Stimulated activated CD8-positive, alpha-beta memory T cell treated with anti-CD3 and anti-CD28 coated beads, Interleukin-15, amount 100 ng/mL, for 4 hours (primary cell): ENCODE measurements at regions not wholly inside any gene's neighbourhood (a gene's known extent, or its start where the extent isn't known, plus 50 kb on each side); places are given as distances from the start of the nearest gene placed in this dataset.

Source experiments
- DNase-seq, 2 donors: peaks; one replicate each; pipeline ENCODE4 v3.0.0-alpha.2; 2020; ENCODE audit warnings: low read depth in 2 of 2

- DNase-seq: no peak
Observed at GRCh38 chr16:79334127-79334526, 266.4 kb downstream of the MAF start.

DNA sequence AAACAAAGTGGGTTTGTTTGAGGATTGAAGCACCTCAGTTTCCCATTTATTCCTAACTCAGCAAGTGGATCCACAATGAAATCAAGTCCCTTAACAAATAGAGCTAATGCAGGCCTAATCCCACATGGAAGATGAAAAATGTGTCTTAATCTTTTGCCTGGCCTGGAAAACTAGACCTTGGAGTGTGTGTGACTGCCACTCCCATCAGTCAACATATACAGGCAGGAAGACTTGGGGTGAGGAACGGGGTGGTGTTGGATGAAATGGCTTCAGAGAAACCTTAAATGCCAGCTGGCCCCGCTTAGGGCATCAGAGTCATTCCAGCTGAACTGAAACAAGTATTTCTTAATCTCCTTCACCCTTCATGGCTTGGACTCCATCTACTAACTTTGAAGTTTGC is 269.5 kb downstream of the MAF start:
- DNase-seq: no peak

DNA sequence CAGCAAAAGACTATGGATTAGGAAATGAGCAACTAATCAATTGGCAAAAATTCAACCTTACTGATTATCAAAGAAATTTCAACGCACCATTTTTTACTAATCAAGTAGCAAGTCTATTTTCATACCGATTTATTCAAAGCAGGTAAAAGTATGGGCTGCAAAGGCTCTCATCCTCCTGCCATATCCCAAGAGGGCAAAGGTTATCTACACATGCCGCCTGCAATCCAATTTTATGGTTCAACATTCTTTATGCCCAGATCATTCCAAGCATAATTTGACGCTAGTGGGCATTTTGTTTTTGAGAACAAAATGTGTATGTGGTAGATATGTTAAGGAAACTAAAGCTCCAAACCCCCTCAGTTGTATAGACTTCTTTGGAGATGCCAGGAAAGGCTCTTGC is 270.6 kb downstream of the MAF start:
- no peak for DNase-seq

- DNase-seq: no peak
Observed at GRCh38 chr16:79329166-79329521, 271.4 kb downstream of the MAF start.

DNA sequence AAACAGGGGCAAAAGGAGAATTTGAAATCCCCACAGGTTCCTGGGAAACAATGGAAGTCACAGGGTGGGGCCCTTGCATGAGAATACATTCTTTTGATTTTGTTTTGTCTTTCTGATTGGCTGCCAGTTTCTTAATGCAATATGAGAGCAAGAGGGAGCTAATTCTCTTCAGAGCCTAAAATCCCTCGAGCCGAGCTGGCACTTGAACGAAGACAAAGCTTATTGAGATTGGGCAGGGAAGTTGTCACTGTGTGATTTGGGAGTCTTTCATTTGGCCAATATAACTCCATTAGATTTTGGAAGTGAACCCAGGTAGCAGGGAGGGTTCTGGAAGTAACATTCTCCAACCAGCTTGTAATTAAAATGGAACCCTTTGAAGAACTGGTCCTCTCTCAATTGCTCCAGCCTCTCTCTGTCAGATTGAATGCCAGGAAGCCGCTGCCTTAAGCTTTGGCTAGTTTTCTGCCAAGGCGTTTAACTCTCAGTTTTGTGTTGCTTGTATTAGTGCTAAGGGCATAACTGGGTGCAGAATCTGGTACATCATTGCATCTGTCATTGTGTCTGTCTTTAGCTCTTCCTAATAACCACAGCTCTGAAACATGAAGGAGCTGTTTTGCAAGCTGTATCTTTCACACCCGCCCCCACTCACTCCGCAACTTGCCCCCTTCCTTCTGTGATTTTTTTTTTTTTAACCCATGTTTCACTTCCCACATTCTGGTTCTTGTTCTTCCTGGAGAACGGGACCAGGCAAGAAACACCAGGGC is 272.0 kb downstream of the MAF start:
- no peak for DNase-seq

GRCh38 chr16:79327836-79328235 is 272.7 kb downstream of the MAF start:
- no peak for DNase-seq

- no peak for DNase-seq
Observed at GRCh38 chr16:79326549-79326948, 274.0 kb downstream of the MAF start.

DNA sequence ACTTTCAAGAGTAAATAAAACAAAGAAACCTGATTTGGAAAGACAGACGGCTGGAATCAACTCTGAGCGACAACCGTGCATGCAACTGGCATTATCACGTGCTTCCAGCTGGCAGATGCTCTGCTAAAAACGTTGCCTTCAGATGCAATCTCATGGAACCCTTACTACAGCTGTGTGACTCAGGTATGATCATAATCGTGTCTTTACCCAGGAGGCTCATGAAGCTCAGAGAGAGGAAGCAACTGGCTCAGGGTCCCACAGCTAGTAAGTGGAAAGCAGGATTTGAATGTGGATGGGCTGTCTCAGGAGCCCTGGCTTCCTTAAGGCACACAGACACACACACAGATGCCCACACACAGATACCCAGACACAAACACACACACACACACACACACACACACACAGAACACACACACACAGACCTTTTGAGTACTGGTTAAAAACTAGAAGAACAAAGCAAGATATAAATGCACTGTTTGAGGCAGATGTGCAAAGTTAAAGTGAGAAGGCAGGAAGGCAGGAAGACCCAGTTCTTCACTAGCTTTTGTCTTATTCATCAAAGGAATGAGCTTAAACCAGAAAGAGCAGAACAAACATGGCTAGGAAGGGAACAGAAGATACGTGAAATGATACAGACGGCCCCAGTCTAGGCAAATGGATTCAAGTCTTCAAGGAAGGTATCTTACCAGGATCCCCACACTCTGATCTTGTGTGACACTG is 275.2 kb downstream of the MAF start:
- DNase-seq: no peak

DNA sequence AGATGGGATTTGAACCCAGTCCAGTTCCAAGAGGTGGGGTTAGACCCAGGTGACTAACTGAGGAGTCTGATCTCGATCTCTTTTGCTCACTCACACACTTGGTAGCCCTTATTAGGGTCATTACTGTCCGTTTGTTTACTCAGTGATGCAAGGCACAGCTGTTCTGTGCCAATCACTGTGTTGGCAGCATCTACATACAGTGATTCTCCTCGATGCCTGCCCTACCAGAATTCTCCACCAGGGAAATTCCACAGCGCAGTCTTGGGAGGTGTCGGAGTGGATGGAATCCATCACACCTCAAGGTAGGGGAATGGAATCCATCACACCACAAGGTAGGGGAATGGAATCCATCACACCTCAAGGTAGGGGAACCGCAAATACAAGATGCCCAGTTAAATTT is 279.6 kb downstream of the MAF start:
- no peak for DNase-seq

DNA sequence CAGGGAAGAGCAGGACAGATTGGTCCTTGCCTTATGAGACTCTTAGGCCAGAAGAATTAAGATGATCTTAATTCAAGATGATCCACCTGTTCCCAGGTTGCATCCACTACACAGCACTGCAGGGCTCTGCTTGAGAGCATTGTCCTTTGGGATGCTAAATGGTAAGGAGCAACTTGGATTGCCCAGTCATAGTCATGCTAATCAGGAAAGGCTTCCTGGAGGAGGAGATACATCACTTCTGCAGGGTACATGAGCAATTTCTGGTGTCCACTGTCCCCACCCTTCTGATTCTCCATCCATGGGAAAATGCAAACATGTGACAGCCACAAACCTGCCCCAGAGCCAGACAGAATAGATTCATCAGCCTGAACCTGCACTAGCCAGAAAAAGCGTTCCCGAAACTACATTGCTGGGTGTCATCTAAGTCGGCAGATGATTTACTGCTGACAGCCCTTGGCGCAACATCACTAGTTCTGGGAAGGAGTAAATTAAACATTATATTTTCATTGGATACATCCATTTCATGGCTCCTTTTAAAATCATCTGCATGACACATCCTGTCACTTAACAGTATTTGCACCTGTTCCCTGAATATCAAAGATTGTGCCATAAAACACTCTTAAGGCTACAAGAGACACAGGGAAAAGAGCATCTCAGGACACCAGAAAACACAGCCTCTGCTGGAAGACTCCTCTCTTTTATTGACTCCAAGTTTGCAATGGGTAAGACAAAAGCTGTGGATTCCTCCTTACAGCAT is 282.2 kb downstream of the MAF start:
- DNase-seq: no peak

DNA sequence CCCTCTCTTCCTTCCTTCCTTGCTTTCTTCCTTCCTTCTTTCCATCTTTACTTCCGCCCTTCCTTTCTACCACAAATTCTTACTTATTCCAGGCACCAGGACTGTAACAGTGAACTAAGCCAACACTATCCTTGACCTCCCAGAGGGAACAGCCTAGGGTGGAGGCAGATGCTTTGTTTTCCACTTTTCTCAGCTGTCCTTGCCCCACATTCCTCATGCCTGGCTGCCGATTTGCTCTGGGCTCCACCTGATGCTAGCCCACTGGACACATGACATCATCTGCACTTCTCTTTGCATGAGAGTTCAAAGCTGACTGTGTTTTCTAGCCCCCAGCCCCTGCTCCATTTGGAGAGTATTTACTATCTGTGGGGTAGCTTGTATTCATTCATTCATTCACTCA is 283.0 kb downstream of the MAF start:
- no peak for DNase-seq

GRCh38 chr16:79317026-79317425 is 283.5 kb downstream of the MAF start:
- no peak for DNase-seq

- DNase-seq: peak; percentile 4 to 22
Observed at GRCh38 chr16:79316004-79316458, 284.5 kb downstream of the MAF start.

DNA sequence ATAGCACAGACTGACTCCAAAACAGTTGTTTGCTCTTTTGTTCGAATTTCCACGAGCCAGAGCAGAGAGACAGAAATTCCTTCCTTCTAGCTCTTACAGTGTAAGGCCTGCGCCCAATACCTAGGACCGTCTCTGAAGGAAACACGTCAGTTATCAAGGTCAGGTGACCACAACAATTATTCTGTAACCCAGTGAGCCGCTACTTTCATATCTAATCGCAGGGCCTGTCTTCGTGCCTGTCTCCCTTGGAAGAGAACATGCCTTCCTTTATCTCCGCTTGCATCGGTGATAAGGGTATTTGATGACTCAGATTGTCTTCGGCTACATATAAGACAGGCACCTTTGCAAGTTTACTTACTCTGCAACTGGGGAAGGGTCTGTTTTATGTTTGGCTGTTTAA is 288.0 kb downstream of the MAF start:
- DNase-seq: no peak

DNA sequence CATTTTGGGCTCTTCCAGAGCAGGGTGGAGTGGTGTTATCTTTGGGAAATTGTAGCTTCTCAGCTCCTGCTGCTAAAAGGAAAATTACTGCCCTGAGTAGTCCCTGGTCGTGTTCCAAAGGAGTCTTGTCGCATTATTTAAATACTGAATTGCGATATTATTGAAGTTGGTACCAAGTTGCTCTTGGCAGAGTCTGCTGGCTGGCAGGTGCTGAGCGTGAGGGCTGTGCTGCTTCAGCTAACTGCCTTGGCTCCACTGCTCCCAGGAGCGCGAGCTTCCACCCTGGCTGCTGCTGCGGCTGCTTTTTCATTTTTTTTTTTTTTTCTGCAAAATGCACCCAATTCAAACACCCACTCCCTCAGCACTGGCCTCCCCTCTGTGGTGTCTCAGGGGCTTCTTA is 289.8 kb downstream of the MAF start:
- DNase-seq: no peak

DNA sequence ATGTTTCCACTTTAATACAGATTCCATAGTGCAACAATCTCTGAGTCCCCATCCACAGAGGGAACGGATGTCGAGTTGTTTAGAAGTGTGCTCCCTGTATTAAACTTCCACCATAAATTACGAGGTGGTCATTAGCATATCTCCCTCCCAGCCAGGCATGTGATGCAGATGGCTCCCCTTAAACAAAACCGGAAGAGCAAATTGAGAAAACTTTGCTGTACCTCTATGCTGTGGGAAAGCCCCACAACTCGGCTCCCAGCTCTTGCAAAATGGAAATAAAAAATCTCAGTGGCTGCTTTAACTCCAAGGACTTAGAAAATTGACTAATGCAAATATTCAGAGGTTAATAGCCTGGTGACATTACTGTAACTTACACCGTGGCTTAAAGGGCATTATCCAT is 290.9 kb downstream of the MAF start:
- no peak for DNase-seq

DNA sequence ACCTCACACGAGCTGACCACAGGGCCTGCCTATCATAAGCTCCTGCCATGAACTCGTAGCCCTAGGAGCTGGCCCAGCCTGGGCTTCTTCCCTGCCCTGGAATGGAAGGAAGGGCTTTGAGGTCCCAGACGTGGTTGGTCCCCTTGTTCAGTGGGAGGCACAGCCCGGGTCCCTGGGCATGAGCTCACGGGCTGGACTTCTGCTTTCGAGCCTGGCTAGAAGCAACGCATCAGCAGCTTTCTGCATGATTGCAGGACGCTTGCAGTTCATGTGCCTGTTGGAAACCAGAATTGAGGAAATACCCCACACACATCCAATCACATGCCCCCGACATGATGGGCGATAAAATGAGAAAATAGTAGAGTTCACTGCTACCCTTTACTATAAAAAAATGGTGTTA is 293.3 kb downstream of the MAF start:
- no peak for DNase-seq

DNA sequence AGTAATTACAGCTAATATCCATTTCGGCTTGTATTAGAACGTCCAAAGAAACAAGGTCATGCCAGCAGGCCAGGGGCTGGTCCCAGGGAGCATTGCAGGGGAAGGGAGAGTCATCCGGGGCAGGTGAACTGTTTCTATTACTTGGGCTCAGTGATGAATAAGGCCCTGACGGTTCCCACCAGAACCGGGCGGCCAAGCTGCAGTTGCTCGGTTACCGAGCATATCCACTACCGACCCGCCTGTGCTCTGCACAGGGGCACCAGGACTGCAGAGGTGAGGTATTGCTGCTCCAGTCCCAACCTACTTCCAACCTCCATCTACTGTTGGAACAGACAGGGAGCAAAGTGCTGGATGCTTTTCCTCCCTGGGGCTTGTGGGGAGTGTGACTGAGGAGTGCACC is 295.5 kb downstream of the MAF start:
- DNase-seq: no peak

- DNase-seq: no peak
Observed at GRCh38 chr16:79303959-79304387, 296.6 kb downstream of the MAF start.

DNA sequence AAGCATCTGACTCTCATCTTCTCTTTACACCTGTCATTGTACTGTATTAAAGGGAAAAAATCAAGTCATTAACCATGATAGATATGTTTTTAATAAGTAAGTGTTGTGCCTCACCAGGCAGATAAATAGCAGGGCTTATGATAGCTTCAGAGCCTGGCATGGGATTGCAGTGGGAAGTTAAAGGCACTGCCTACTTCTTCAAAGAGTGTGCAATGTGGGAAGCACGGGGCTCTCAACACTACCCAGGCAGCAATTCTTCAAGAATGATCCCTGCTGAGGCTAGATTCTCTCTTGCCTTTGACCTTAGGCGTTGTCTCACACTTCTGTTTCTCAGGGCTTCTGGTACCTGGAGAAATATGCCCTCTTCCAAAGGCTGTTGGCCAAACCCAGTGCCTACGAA is 297.3 kb downstream of the MAF start:
- no peak for DNase-seq

- DNase-seq: no peak
Observed at GRCh38 chr16:79302731-79303130, 297.8 kb downstream of the MAF start.

DNA sequence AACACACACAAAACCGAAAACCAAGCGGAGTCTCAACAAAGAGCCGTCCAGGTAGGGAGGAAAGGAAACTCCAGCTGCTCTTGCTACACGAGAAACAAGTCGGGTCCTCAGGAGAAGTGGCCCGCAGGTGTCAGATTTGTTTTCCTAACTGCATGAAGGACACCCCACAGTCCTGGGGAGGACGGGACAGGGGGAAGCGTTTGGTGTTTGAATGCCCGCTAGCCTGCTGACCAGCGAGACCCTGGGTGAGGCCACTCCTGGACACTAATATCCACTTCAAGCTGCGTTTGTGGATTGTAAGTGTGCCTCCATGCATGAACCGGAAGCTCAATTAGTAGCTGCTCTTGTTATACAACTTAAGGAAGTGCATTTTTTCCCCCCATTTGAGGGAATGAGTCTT is 299.5 kb downstream of the MAF start:
- no peak for DNase-seq
